Endothelial cell of umbilical vein (primary cell): ENCODE measurements at regions not wholly inside any gene's neighbourhood (a gene's known extent, or its start where the extent isn't known, plus 50 kb on each side); places are given as distances from the start of the nearest gene placed in this dataset.

Experiments used
- CTCF ChIP-seq, 2 donors: IDR thresholded peaks; 1 replicate in 1 of 2; 2 replicates in 1 of 2; pipeline ENCODE4 v1.5.1; 2011; ENCODE audit warnings: low read length in 2 of 2, mild to moderate bottlenecking in 2 of 2, moderate library complexity in 2 of 2, control low read depth in 1 of 2, inconsistent platforms in 1 of 2, low read depth in 1 of 2; ENCODE audit not compliant: insufficient read depth in 1 of 2; ENCODE audit errors: extremely low read depth in 1 of 2
- MAX ChIP-seq: IDR thresholded peaks from 2 replicates; pipeline ENCODE4 v1.6.1; 2011; ENCODE audit not compliant: insufficient read depth, insufficient read length
- POLR2A ChIP-seq: IDR thresholded peaks from 2 replicates; pipeline ENCODE4 v1.6.1; 2012; ENCODE audit warnings: low read depth, mild to moderate bottlenecking, control low read depth, low read length

GRCh38 chr1:172811694-172812093, 152.8 kb downstream of the FASLG start:
- TF ChIP-seq CTCF (IDR thresholded peaks at IDR 0.05; ENCODE audit: extremely low read depth in 1 of 2, insufficient read depth in 1 of 2, low read depth in 1 of 2, low read length in 2 of 2): no peak
- TF ChIP-seq MAX: no peak
- no peak for TF ChIP-seq POLR2A
